Suppressor macrophage treated with lipopolysaccharide for 4 hours (primary cell): ENCODE measurements at regions not wholly inside any gene's neighbourhood (a gene's known extent, or its start where the extent isn't known, plus 50 kb on each side); places are given as distances from the start of the nearest gene placed in this dataset.

ENCODE experiments used
- DNase-seq: peaks from one replicate; pipeline ENCODE4 v3.0.0-alpha.2; 2020

DNA sequence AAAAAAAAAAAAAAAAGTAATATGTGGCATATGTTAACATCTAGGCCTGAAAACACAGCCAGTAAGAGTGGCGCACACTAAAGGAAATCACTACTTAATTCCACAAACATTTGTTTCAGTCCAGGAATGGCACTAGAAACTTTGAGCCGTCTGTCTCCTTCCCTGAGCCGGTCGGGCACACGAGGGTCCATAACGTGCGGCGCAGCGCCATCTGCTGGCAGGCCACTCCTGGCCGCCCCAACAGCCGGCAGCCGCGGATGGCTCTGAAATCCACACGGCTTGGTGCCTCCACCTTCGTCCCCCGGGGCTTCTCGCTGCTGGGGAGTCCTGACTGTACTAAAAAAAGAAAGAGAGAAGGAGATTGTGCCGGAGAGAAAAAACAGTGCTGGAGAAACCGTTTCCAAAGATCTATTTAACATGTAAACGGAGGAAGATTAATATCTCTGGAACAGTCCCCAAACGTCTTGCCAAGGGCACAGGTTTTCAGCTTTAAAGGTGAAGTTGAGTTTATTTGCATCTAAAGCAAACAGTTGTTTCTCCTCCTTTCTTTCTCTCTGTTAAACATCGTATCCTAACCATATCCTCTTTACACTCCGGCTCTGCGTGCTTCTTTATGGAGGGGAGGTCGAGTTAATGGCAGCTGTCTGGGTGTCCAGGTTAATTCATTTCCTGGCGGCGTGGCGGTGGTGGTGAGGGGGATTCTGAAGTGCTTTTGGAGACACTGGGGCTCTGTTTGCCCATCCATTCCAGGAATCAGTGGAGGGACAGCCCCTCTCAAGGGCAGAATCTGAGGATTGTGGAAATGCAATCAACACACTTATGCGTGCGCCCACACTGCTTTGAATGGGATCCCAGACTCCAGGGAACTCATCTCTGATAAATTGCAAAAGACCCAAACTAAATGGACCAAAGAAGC is 611.3 kb upstream of the SALL1 start:
- DNase-seq: peak; percentile 73

GRCh38 chr16:51761001-51761400 is 609.9 kb upstream of the SALL1 start:
- DNase-seq: no peak

DNA sequence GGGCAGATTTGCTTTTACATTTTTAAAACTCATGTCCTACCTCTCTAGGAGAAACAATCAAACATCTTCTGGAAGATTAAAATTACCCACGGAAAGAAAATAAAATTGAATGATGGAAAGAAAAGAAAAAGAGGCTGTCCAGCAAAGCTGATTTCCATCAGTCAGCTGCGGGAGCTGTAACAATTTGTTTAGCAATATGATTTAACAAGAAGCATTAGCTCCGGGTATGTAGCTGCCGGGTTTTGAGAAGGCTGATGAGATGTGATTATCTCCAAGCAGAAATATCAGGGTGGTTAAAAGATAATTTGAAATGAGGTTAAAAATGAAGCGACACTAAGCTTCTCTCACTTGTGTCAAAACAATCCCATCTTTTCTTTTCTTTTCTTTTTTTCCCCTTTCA is 608.9 kb upstream of the SALL1 start:
- no peak for DNase-seq

DNA sequence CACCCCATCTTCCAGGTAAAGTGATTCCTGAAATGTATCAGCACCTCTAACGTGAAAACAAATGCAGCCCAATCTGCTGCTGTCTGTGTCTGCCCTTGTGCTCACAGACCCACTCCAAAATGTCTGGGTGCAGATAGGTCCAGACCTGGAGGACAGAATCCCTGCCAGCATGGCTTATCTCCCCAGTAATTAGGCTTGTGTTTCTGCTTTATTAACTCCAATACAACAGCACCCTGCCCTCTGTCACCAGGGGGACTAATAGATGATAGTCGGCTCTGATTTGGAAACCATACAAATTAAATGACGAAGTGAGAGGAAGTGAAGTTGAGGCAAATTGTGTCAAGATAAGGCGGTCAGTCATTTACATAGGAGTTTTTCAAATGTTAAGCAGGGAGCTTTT is 608.3 kb upstream of the SALL1 start:
- no peak for DNase-seq

- no peak for DNase-seq
Observed at GRCh38 chr16:51757921-51758479, 606.9 kb upstream of the SALL1 start.

- DNase-seq: no peak
Observed at GRCh38 chr16:51757505-51757904, 606.4 kb upstream of the SALL1 start.

- DNase-seq: no peak
Observed at GRCh38 chr16:51757124-51757470, 606.0 kb upstream of the SALL1 start.

DNA sequence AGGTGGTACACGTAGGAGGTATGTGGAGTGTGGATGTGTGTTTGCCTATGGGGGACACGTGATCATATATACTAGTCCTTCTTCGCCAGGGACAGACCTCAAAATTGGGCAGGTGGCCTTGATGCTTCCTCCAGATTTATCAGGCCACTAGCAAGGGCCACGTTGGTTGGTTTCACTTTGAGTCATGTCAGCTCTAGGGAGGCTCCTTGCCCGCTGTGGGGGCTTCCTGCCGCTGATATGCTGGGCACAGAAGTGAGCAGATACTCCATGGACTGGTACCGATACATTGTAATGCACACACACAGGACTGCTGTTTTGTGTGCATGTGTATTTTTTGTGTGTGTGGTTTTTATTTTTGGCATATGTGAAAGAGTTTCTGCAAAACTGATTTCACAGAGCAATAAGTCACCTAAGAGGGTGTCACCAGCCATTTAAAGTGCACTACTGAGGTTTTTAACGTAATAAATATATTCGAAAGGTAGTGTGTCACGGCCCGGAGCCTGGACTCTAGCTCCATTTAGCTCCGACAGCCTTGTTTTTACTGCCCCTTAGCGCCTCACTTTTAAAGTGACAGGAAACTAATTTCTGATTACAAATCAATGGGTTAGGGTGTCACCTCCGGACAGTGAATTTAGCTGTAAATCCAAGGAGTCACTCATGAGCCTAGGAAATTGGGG is 605.5 kb upstream of the SALL1 start:
- no peak for DNase-seq

DNA sequence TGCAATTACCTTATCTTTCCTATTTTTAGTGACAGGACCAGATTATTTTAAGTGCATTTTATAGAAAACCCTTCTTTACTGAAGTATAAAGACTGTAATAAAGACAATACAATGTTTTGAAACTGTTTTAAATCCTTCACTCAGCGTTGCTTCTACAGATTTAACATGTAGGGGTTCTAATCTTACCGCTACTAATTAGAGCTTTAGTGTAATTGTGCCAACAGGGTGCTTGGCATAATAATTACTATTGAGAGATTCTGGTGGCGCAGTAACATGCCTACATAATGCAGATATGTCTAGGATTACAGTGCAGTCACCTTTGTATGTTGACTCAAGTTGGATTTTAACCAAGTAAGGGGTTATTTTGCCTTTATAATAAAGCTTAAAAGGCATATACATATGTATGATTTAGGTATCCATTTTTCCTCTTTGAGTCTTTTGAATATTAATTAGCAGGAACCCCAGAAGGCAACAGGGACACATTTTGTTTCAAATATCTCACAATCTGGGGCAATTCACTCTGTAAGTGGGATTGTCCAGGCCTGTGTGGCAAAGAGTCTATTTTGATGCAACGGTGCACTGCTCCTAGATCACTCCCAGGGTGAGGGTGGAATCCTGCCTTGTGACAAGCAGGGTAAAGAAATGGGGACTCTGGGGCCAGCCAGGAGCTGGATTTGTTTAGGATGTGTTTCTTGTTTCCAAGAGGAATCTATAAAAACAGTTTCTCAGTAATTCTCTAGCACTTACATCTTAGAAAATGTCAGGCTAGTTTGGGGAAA is 604.7 kb upstream of the SALL1 start:
- DNase-seq: no peak

DNA sequence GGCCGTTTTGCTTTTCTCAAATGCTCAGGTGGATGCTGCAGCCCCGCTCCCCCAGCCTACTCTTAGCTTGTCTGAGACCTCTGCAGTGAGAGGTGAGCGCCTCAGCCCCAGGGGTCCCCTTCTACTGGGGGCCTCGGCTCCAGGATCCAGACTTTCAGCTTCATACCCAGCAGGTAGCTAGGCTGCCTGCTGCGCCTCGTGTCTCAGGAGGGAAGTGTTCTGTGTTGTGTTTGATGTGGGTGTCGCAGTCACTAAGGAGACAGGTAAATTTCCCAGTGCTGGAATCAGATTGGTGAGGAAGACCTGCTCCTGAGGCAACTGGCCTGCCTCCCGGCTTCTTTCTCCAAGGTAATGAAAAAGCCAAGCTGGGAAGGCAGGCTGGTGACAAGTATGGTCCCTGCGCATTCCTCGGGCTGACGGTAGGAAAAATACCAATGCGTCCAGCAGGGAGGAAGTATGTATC is 604.0 kb upstream of the SALL1 start:
- no peak for DNase-seq

- DNase-seq: no peak
Observed at GRCh38 chr16:51753467-51754127, 602.5 kb upstream of the SALL1 start.

- DNase-seq: no peak
Observed at GRCh38 chr16:51752438-51752995, 601.4 kb upstream of the SALL1 start.

DNA sequence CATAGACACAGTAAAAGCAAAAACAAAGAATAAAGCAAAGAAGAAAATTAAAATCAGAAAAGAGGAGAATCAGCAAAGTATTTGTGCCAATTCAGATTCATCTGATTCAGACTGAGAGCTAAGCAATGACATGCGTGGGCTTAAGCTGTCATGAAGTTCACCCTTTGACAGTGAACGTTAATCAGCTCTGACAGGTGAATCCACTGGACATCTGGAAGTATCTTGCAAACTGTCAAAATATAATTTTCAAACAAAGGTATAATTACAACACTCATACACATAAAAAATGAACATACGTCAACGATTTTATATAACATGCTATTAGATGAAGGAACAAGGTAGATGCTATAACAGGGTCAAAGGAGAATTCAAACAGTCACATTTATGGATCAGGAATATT is 596.3 kb upstream of the SALL1 start:
- no peak for DNase-seq

DNA sequence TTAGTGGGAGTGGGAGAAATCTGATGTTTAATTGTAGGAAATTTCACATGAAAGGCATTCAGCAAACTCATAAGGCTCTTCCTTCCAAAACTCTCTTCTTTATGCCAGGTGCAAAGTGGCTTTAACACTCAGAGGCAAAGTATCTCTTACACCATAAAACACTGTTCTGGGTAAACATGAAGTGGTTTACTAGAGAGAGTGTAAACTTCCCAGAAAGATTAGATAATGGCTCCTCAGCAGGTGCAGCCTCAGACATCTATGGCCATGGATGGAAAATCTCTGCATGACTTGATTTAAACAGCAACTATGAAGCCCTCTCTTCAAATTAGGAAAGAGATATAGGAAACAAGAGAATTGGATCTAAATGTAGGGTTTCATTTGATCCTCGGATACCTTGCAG is 583.1 kb upstream of the SALL1 start:
- no peak for DNase-seq

DNA sequence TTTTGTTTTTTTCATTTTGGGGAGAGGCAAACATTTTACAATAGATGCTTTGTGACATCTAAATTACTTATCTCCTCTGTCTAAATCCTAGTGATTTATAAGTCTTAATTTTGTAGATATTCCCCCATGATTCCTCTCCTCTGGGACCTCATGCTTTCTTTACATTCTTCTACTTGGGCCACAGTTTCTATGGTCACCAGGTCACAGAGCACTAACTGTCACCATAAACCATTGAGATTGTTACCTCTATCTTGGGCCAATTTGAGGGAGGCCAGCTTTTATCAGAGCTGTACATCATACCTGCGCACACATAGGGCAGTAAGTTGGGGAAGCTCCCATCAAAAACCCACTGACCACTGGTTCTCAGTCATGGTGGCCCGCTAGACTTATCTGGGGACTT is 582.1 kb upstream of the SALL1 start:
- no peak for DNase-seq

DNA sequence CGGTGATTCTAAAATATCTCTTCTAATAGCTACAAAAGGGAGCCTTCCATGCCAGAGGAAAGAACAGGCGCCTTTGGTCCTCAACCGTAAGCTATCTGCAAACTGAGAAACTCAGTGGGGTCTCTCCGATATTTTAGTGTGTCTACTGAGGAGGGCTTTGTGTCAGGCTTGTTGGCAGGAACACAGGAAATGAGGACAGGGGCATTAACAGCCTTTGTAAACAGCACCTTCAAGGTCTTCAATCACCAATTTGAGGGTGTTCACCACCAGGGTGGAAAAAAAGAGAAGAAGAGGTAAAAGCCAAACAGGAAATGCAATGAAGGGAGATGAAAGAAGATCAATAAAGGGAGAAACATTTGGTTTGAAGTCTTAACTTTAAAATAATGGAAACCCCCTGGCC is 580.1 kb upstream of the SALL1 start:
- DNase-seq: no peak

DNA sequence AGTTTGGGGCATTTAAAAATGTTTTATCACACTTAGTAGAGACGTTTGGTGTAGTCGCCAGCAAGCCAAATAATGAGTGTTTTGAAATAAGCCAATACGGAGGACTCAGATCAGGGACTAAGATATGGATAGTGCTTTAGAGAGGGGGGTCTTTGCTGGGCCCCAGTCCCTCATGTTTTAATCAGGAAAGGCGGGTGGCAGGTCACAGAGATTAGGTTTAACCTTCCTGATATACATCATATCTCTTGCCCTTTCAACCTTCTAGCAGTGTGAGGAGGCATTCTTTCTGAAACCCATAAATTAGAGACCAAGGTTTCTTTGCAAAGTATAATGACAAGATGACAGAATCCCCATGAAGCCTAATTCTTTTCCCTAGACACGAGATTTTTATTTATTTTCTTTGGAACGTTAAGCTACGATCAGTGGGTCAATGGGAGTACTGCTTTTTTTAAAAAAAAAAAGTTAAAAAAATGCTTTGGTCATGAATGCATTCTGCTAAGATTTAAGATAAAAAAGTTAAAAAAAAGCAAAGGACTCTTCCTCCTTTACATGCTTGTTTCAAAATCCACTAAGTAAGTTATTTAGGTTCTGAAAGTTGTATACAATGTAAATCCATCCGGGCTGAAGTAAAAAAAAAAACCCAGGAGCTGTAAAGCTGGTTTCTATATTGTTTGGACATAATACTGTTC is 572.1 kb upstream of the SALL1 start:
- no peak for DNase-seq

GRCh38 chr16:51722467-51722866 is 571.4 kb upstream of the SALL1 start:
- no peak for DNase-seq

DNA sequence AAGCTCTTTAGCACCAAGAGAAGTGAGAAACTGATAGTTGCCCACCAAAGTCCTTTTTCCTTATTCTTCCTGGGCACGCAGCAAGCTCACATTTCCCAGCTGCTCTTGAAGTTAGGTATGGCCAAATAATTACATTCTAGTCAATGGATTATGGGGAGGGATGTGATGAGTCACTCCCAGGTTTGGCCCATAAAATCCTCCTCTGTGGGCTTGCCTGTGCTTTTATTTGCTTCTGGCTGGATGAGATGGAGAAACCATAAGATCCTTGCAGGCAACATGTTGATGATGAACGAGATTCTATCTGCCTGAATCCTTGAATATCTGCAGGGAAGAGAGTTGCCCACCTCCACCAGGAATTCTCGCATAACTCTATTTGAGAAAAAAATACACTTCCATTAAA is 568.3 kb upstream of the SALL1 start:
- no peak for DNase-seq

DNA sequence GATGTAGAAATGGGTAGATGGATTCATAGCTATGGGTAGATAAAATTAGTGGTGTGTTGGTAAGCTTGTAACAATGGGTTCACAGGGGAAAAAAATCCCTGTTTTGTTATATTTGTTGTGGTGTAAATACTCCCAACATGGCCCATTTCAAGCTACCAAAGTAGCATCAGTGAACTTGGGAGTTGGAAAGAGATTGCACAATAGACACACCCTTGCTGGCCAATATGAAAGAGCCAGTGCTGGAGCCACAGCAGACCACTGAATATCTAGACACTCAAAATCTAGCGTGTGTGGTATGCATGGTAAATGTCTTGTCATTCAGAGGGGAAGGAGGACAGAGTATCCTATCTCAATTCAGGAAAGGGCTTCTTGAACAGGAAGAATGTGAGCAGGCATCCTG is 565.1 kb upstream of the SALL1 start:
- DNase-seq: no peak

- no peak for DNase-seq
Observed at GRCh38 chr16:51713502-51713901, 562.4 kb upstream of the SALL1 start.
